Stimulated activated CD4-positive, alpha-beta T cell treated with anti-CD3 and anti-CD28 coated beads, TNF-alpha, amount 100 ng/mL, for 24 hours (primary cell): ENCODE measurements at regions not wholly inside any gene's neighbourhood (a gene's known extent, or its start where the extent isn't known, plus 50 kb on each side); places are given as distances from the start of the nearest gene placed in this dataset.

ENCODE experiments used
- DNase-seq, 3 experiments: peaks; one replicate each; pipeline ENCODE4 v3.0.0-alpha.2; 2020; ENCODE audit warnings: low read depth in 3 of 3

- no peak for DNase-seq
Measured at GRCh38 chr2:88832992-88833389, 141.5 kb downstream of the RPIA start.

GRCh38 chr2:88834376-88834775, 142.9 kb downstream of the RPIA start:
- DNase-seq, result no peak

- DNase-seq, result no peak
Measured at GRCh38 chr2:88834866-88835265, 143.4 kb downstream of the RPIA start.

GRCh38 chr2:88835726-88836125, 144.3 kb downstream of the RPIA start:
- no peak for DNase-seq

GRCh38 chr2:88836351-88836750, 144.9 kb downstream of the RPIA start:
- no peak for DNase-seq

GRCh38 chr2:88837511-88838160, 146.2 kb downstream of the RPIA start:
- DNase-seq, result no peak

- DNase-seq, result no peak
Measured at GRCh38 chr2:88838165-88838635, 146.7 kb downstream of the RPIA start.

GRCh38 chr2:88841224-88841929, 149.9 kb downstream of the RPIA start:
- DNase-seq, result no peak

GRCh38 chr2:88842656-88843460, 151.4 kb downstream of the RPIA start:
- DNase-seq, result no peak

- DNase-seq, result no peak
Measured at GRCh38 chr2:88843651-88844050, 152.2 kb downstream of the RPIA start.

- DNase-seq, result no peak
Measured at GRCh38 chr2:88844960-88845359, 153.5 kb downstream of the RPIA start.

GRCh38 chr2:88845772-88846661, 154.5 kb downstream of the RPIA start:
- no peak for DNase-seq

GRCh38 chr2:88852753-88853402, 161.4 kb downstream of the RPIA start:
- no peak for DNase-seq

- no peak for DNase-seq
Measured at GRCh38 chr2:88853403-88853790, 161.9 kb downstream of the RPIA start.

GRCh38 chr2:88854528-88854927, 163.1 kb downstream of the RPIA start:
- DNase-seq, result no peak

GRCh38 chr2:88855620-88856408, 164.3 kb downstream of the RPIA start:
- DNase-seq, result no peak

GRCh38 chr2:88856409-88857135, 165.1 kb downstream of the RPIA start:
- DNase-seq, result no peak

- DNase-seq, result no peak
Measured at GRCh38 chr2:88857274-88857741, 165.8 kb downstream of the RPIA start.

- no peak for DNase-seq
Measured at GRCh38 chr2:88857951-88858411, 166.5 kb downstream of the RPIA start.
